ENCODE measurements at regions not wholly inside any gene's neighbourhood (a gene's known extent, or its start where the extent isn't known, plus 50 kb on each side); places are given as distances from the start of the nearest gene placed in this dataset.

DNA sequence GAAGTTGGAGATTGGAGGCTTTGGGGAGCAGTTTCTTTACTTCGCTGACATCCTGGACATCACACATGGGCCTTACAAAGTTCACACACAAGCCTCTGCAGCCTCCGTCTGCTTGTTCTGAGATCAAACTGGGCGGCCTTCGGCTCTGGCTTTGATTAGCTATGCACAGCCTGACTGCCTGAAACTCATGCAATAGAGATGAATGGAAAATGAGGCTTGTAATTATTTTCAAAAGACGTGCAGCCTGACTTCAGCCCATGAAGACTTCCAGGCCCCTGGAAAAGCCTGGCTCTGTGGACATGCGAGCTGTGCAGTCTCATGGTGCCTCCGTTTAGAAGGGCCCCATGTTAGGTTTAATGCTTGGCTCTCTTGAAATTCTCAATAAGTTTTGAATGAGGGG lies 480.5 kb upstream of the SULF2 start:
- no peak overlapping the region for H3K27ac ChIP-seq (ENCODE audit: low read depth, low read length)
- H3K9me3 Mint-ChIP-seq, result peaks cover 0 to 8% (median 0%) of the 10 kb centered on the region in 8 donors
- ChIA-PET POLR2A (ENCODE audit: partially characterized antibody) (no interaction called here), CTCF (ENCODE audit: partially characterized antibody) (no interaction called here)
- no peak overlapping the region for H3K4me3 Mint-ChIP-seq
- H3K4me1 Mint-ChIP-seq, result no peaks in the 10 kb centered on the region
- no peak for DNase-seq
- no peaks in the 10 kb centered on the region for H3K4me1 ChIP-seq (ENCODE audit: insufficient read depth, low read length)
- no peaks in the 10 kb centered on the region for H3K9me3 ChIP-seq (ENCODE audit: control insufficient read depth in 1 of 2, low read length in 2 of 2)
- H3K27ac Mint-ChIP-seq, result no peak overlapping the region
- no peaks in the 10 kb centered on the region for H3K36me3 Mint-ChIP-seq
- no peak overlapping the region for H3K4me3 ChIP-seq (ENCODE audit: low read length in 2 of 2)
- H3K27me3 ChIP-seq (ENCODE audit: insufficient read depth, low read length), result no peaks in the 10 kb centered on the region
- intact Hi-C loops (cut with micrococcal nuclease), result no loop called here
- H3K36me3 ChIP-seq (ENCODE audit: insufficient read depth, low read length), result no peaks in the 10 kb centered on the region
- H3K27me3 Mint-ChIP-seq, result peaks cover 11 to 20% of the 10 kb centered on the region in 2 donors

DNA sequence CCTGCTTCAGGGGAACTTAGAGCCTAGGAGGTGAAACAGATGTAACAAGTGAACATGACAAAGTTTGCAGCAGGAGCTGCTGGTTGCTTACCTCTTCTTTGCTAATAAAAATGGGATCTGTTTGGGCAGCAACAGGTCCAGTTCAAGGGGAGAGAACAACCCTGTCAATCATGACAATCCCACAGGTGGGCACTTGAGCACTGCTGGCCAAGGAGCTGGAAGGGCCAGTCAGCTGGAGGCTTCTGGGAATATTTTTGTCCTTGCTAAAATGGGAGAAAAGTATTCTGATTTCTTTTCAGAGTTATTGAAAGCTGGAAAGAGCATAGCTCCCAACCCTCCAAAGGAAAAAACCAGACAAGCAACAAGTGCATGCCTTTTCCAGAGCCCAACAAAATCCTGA lies 477.7 kb upstream of the SULF2 start:
- Histone ChIP-seq H3K27me3 (ENCODE audit: insufficient read depth, low read length) (no peaks in the 10 kb centered on the region), H3K9me3 (ENCODE audit: control insufficient read depth in 1 of 2, low read length in 2 of 2) (no peaks in the 10 kb centered on the region), H3K27ac (ENCODE audit: low read depth, low read length) (no peak overlapping the region), H3K4me1 (ENCODE audit: insufficient read depth, low read length) (no peaks in the 10 kb centered on the region), H3K4me3 (ENCODE audit: low read length in 2 of 2) (no peak overlapping the region), H3K36me3 (ENCODE audit: insufficient read depth, low read length) (no peaks in the 10 kb centered on the region)
- no peak overlapping the region for H3K4me3 Mint-ChIP-seq
- CTCF ChIA-PET (ENCODE audit: partially characterized antibody), result no interaction called here
- POLR2A ChIA-PET (ENCODE audit: partially characterized antibody), result no interaction called here
- intact Hi-C loops (cut with micrococcal nuclease), result no loop called here
- H3K4me1 Mint-ChIP-seq, result no peaks in the 10 kb centered on the region
- H3K27ac Mint-ChIP-seq, result no peak overlapping the region
- no peaks in the 10 kb centered on the region for H3K36me3 Mint-ChIP-seq
- peaks cover 0 to 5% (median 0%) of the 10 kb centered on the region in 8 donors for H3K9me3 Mint-ChIP-seq
- no peak for DNase-seq
- peaks cover 14 to 15% of the 10 kb centered on the region in 2 donors for H3K27me3 Mint-ChIP-seq

GRCh38 chr20:48262466-48262865 lies 477.2 kb upstream of the SULF2 start:
- Histone ChIP-seq H3K9me3 (ENCODE audit: control insufficient read depth in 1 of 2, low read length in 2 of 2) (no peaks in the 10 kb centered on the region), H3K27me3 (ENCODE audit: insufficient read depth, low read length) (no peaks in the 10 kb centered on the region), H3K4me1 (ENCODE audit: insufficient read depth, low read length) (no peaks in the 10 kb centered on the region), H3K27ac (ENCODE audit: low read depth, low read length) (no peak overlapping the region), H3K4me3 (ENCODE audit: low read length in 2 of 2) (no peak overlapping the region), H3K36me3 (ENCODE audit: insufficient read depth, low read length) (no peaks in the 10 kb centered on the region)
- H3K27me3 Mint-ChIP-seq, result peaks cover 14 to 15% of the 10 kb centered on the region in 2 donors
- no peak overlapping the region for H3K4me3 Mint-ChIP-seq
- no peaks in the 10 kb centered on the region for H3K4me1 Mint-ChIP-seq
- no peak for DNase-seq
- POLR2A ChIA-PET (ENCODE audit: partially characterized antibody), result no interaction called here
- no peak overlapping the region for H3K27ac Mint-ChIP-seq
- CTCF ChIA-PET (ENCODE audit: partially characterized antibody), result no interaction called here
- peaks cover 0 to 3% (median 0%) of the 10 kb centered on the region in 8 donors for H3K9me3 Mint-ChIP-seq
- intact Hi-C loops (cut with micrococcal nuclease), result no loop called here
- no peaks in the 10 kb centered on the region for H3K36me3 Mint-ChIP-seq

DNA sequence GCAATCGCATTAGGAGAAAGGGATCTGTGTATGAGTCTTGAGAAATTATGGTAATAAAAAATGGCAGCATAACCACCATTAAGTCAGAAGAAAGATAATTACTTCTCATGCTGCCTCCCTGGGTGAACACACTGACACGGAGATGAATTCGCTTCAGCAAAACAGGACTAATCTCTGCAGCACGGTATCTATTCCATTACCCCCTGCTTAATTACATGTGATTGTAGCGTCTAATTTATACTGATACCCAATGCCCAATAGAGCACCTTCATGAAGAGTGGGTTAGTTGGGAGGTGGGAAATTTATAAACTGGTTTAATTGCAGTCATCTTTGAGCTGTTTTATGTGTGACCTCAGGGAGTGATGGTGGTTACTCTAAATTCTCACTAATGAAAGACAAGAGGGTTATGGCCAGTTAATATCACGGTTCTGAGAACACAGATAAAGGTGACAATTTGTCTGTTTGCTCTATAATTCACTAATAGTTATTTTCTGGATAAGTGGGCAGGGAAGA lies 476.2 kb upstream of the SULF2 start:
- Mint-ChIP-seq H3K4me1 (no peaks in the 10 kb centered on the region), H3K4me3 (no peak overlapping the region), H3K9me3 (peaks cover 0 to 6% (median 0%) of the 10 kb centered on the region in 8 donors), H3K36me3 (no peaks in the 10 kb centered on the region), H3K27me3 (peaks cover 11 to 14% of the 10 kb centered on the region in 2 donors), H3K27ac (no peak overlapping the region)
- POLR2A ChIA-PET (ENCODE audit: partially characterized antibody), result no interaction called here
- CTCF ChIA-PET (ENCODE audit: partially characterized antibody), result no interaction called here
- intact Hi-C loops (cut with micrococcal nuclease), result no loop called here
- DNase-seq, result no peak
- H3K27ac ChIP-seq (ENCODE audit: low read depth, low read length), result no peak overlapping the region
- no peak overlapping the region for H3K4me3 ChIP-seq (ENCODE audit: low read length in 2 of 2)
- no peaks in the 10 kb centered on the region for H3K4me1 ChIP-seq (ENCODE audit: insufficient read depth, low read length)
- no peaks in the 10 kb centered on the region for H3K9me3 ChIP-seq (ENCODE audit: control insufficient read depth in 1 of 2, low read length in 2 of 2)
- H3K27me3 ChIP-seq (ENCODE audit: insufficient read depth, low read length), result no peaks in the 10 kb centered on the region
- H3K36me3 ChIP-seq (ENCODE audit: insufficient read depth, low read length), result no peaks in the 10 kb centered on the region

- Histone ChIP-seq H3K4me3 (ENCODE audit: low read length in 2 of 2) (no peak overlapping the region), H3K27ac (ENCODE audit: low read depth, low read length) (no peak overlapping the region), H3K27me3 (ENCODE audit: insufficient read depth, low read length) (no peaks in the 10 kb centered on the region), H3K9me3 (ENCODE audit: control insufficient read depth in 1 of 2, low read length in 2 of 2) (no peaks in the 10 kb centered on the region), H3K4me1 (ENCODE audit: insufficient read depth, low read length) (no peaks in the 10 kb centered on the region), H3K36me3 (ENCODE audit: insufficient read depth, low read length) (no peaks in the 10 kb centered on the region)
- DNase-seq, result no peak
- H3K4me1 Mint-ChIP-seq, result no peaks in the 10 kb centered on the region
- peaks cover 8 to 18% of the 10 kb centered on the region in 2 donors for H3K27me3 Mint-ChIP-seq
- H3K36me3 Mint-ChIP-seq, result no peaks in the 10 kb centered on the region
- peaks cover 0 to 7% (median 3%) of the 10 kb centered on the region in 8 donors for H3K9me3 Mint-ChIP-seq
- POLR2A ChIA-PET (ENCODE audit: partially characterized antibody), result no interaction called here
- H3K27ac Mint-ChIP-seq, result no peak overlapping the region
- CTCF ChIA-PET (ENCODE audit: partially characterized antibody), result no interaction called here
- intact Hi-C loops (cut with micrococcal nuclease), result no loop called here
- H3K4me3 Mint-ChIP-seq, result no peak overlapping the region
Measured at GRCh38 chr20:48260129-48260756, 475.0 kb upstream of the SULF2 start.

- POLR2A ChIA-PET (ENCODE audit: partially characterized antibody), result no interaction called here
Measured at GRCh38 chr20:48259456-48259855, 474.2 kb upstream of the SULF2 start.

GRCh38 chr20:48257833-48258232 lies 472.6 kb upstream of the SULF2 start:
- no peak for DNase-seq
- H3K27ac ChIP-seq (ENCODE audit: low read depth, low read length), result no peak overlapping the region
- Mint-ChIP-seq H3K27ac (no peak overlapping the region), H3K36me3 (no peaks in the 10 kb centered on the region), H3K9me3 (peaks cover 0 to 7% (median 3%) of the 10 kb centered on the region in 8 donors), H3K27me3 (peaks cover 6 to 19% of the 10 kb centered on the region in 2 donors), H3K4me1 (no peaks in the 10 kb centered on the region), H3K4me3 (no peak overlapping the region)
- H3K27me3 ChIP-seq (ENCODE audit: insufficient read depth, low read length), result peaks cover 4% of the 10 kb centered on the region
- intact Hi-C loops (cut with micrococcal nuclease), result no loop called here
- no peaks in the 10 kb centered on the region for H3K4me1 ChIP-seq (ENCODE audit: insufficient read depth, low read length)
- ChIA-PET CTCF (ENCODE audit: partially characterized antibody) (no interaction called here), POLR2A (ENCODE audit: partially characterized antibody) (no interaction called here)
- no peaks in the 10 kb centered on the region for H3K9me3 ChIP-seq (ENCODE audit: control insufficient read depth in 1 of 2, low read length in 2 of 2)
- no peaks in the 10 kb centered on the region for H3K36me3 ChIP-seq (ENCODE audit: insufficient read depth, low read length)
- H3K4me3 ChIP-seq (ENCODE audit: low read length in 2 of 2), result no peak overlapping the region

More at GRCh38 chr20:48259456-48259855, 474.2 kb upstream of the SULF2 start:
- no peaks in the 10 kb centered on the region for H3K27me3 ChIP-seq (ENCODE audit: insufficient read depth, low read length)
- Mint-ChIP-seq H3K36me3 (no peaks in the 10 kb centered on the region), H3K4me1 (no peaks in the 10 kb centered on the region), H3K4me3 (no peak overlapping the region), H3K9me3 (peaks cover 0 to 7% (median 3%) of the 10 kb centered on the region in 8 donors), H3K27ac (no peak overlapping the region), H3K27me3 (peaks cover 8 to 18% of the 10 kb centered on the region in 2 donors)
- H3K4me3 ChIP-seq (ENCODE audit: low read length in 2 of 2), result no peak overlapping the region
- no peaks in the 10 kb centered on the region for H3K4me1 ChIP-seq (ENCODE audit: insufficient read depth, low read length)
- H3K27ac ChIP-seq (ENCODE audit: low read depth, low read length), result no peak overlapping the region
- no peaks in the 10 kb centered on the region for H3K36me3 ChIP-seq (ENCODE audit: insufficient read depth, low read length)
- intact Hi-C loops (cut with micrococcal nuclease), result no loop called here
- no peak for DNase-seq
- H3K9me3 ChIP-seq (ENCODE audit: control insufficient read depth in 1 of 2, low read length in 2 of 2), result no peaks in the 10 kb centered on the region
- CTCF ChIA-PET (ENCODE audit: partially characterized antibody), result no interaction called here
